ENCODE measurements at regions not wholly inside any gene's neighbourhood (a gene's known extent, or its start where the extent isn't known, plus 50 kb on each side); places are given as distances from the start of the nearest gene placed in this dataset.

GRCh38 chr18:51611326-51611725, 413.8 kb upstream of the MEX3C start:
- no peak for DNase-seq (ENCODE audit: low read depth)
- no peak for TF ChIP-seq CTCF (IDR thresholded peaks at IDR 0.05; ENCODE audit: control insufficient read depth, extremely low read depth, insufficient read depth)
- no peak overlapping the region for H3K4me3 ChIP-seq (ENCODE audit: low read depth, low read length)

GRCh38 chr18:51614033-51614432, 416.6 kb upstream of the MEX3C start:
- DNase-seq (ENCODE audit: low read depth): peak; percentile 57
- no peak for TF ChIP-seq CTCF (IDR thresholded peaks at IDR 0.05; ENCODE audit: control insufficient read depth, extremely low read depth, insufficient read depth)
- H3K4me3 ChIP-seq (ENCODE audit: low read depth, low read length): no peak overlapping the region

- H3K4me3 ChIP-seq (ENCODE audit: low read depth, low read length): no peak overlapping the region
- no peak for TF ChIP-seq CTCF (IDR thresholded peaks at IDR 0.05; ENCODE audit: control insufficient read depth, extremely low read depth, insufficient read depth)
- no peak for DNase-seq (ENCODE audit: low read depth)
These were observed 417.6 kb upstream of the MEX3C start for GRCh38 chr18:51614967-51615571.

DNA sequence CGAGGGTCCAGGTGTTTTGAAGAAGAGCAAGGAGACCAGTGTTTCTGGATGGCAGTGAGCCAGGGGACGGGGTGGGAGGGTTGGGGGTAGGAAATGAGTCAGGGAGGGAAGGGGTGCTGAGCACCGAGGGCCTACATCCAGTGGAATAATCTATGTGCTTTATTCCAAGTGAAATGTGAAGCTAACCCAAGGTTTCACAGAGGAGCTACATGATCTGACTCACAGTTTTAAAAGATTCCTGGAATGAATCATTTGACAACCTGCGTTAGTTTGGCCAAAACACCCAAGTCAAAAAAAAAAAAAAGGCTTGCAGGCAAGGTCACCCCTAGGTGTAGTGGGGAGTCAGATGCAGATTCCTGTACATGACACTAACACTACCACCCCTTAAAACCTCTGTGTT, 419.7 kb upstream of the MEX3C start:
- DNase-seq (ENCODE audit: low read depth): no peak
- no peak overlapping the region for H3K4me3 ChIP-seq (ENCODE audit: low read depth, low read length)
- TF ChIP-seq CTCF (IDR thresholded peaks at IDR 0.05; ENCODE audit: control insufficient read depth, extremely low read depth, insufficient read depth): no peak

DNA sequence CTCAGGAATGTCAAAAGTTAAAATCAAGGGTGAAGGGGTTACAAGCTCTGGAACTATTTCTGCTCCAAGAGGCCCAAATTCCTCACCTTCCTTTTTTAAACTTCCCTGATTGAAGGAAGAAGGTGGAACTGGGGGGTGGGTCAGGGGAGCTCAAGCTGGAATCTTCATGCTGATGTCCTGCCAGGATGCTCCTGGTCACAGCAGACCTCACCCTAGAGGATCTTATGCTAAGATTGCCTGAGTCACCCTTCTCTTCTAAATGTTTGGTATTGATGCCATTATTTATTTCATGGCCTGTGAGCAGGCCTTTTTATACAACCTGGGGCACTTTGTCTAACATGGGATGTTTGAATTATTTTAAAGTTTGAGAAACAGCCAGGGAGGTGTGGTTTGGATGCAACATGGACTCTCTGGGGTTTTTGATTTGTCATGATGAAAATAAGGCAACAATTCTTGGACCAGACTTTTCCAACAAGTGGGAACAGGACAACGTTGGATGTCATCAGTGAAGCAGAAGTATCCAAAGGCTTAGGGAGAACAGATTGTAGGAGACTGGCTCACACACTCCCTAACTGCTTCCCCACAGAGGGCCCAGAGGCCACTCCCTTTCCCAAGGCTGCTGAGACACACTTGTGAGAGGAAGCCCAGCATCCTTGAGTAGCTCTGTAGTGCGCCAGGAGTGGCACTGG, 420.2 kb upstream of the MEX3C start:
- no peak for TF ChIP-seq CTCF (IDR thresholded peaks at IDR 0.05; ENCODE audit: control insufficient read depth, extremely low read depth, insufficient read depth)
- DNase-seq (ENCODE audit: low read depth): no peak

DNA sequence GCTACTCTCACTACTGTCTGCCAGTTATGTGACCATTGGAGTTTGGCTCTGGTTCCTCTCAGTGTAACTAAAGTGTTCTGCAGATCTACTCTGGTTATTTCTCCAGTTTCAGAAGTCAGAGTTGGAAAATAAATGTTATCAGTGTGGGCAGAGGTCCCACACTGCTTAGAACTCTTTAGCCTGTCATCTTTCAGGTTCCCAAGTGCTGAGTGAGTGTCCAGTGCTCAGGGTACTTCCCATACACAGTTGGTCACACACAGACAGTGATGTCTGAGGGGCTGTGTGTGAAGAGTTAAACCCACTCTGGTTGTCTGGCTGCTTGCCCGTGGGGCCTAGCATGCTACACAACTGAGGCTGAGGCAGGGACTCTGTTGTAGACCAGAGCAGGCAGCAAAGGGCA, 421.8 kb upstream of the MEX3C start:
- no peak for TF ChIP-seq CTCF (IDR thresholded peaks at IDR 0.05; ENCODE audit: control insufficient read depth, extremely low read depth, insufficient read depth)
- H3K4me3 ChIP-seq (ENCODE audit: low read depth, low read length): no peak overlapping the region
- no peak for DNase-seq (ENCODE audit: low read depth)

More for the DNA sequence above, 420.2 kb upstream of the MEX3C start:
- H3K4me3 ChIP-seq (ENCODE audit: low read depth, low read length): no peak overlapping the region

All from LNCaP clone FGC (cell line).